ENCODE measurements at regions not wholly inside any gene's neighbourhood (a gene's known extent, or its start where the extent isn't known, plus 50 kb on each side); places are given as distances from the start of the nearest gene placed in this dataset.

GRCh38 chr12:39230086-39230485, 212.8 kb downstream of the KIF21A start:
- TF ChIP-seq POLR2A (IDR thresholded peaks at IDR 0.05; ENCODE audit: extremely low read depth, insufficient read length) (no peak), CTCF (IDR thresholded peaks at IDR 0.05; ENCODE audit: low read depth, low read length) (no peak), MYC (IDR thresholded peaks at IDR 0.05; ENCODE audit: low read depth, low read length) (no peak)

Measured in NB4 (cell line).